Trophoblast cell (in vitro differentiated cells and primary cell): ENCODE measurements at regions not wholly inside any gene's neighbourhood (a gene's known extent, or its start where the extent isn't known, plus 50 kb on each side); places are given as distances from the start of the nearest gene placed in this dataset.

Source experiments
- DNase-seq, 2 donors: peaks; one replicate each; pipeline ENCODE4 v3.0.0-alpha.2; 2016
- H2AFZ ChIP-seq: 2 replicates; pipeline ENCODE4 v1.6.1; 2013; ENCODE audit warnings: low read length, moderate library complexity, mild to moderate bottlenecking; ENCODE audit not compliant: insufficient read depth, poor library complexity
- H2AK5ac ChIP-seq: 2 replicates; pipeline ENCODE4 v1.6.1; 2013; ENCODE audit warnings: mild to moderate bottlenecking, low read length
- H2BK120ac ChIP-seq: 2 replicates; pipeline ENCODE4 v1.6.1; 2013; ENCODE audit warnings: low read length, mild to moderate bottlenecking, moderate library complexity; ENCODE audit not compliant: insufficient read depth, poor library complexity
- H2BK12ac ChIP-seq: 2 replicates; pipeline ENCODE4 v1.6.1; 2013; ENCODE audit warnings: mild to moderate bottlenecking, low read length, moderate library complexity
- H2BK5ac ChIP-seq: 2 replicates; pipeline ENCODE4 v1.6.1; 2013; ENCODE audit warnings: low read length, low read depth, moderate library complexity, mild to moderate bottlenecking; ENCODE audit not compliant: poor library complexity
- H3K14ac ChIP-seq: 2 replicates; pipeline ENCODE4 v1.6.1; 2013; ENCODE audit warnings: mild to moderate bottlenecking, low read length
- H3K18ac ChIP-seq: 2 replicates; pipeline ENCODE4 v1.6.1; 2013; ENCODE audit warnings: mild to moderate bottlenecking, low read length
- H3K23ac ChIP-seq: 2 replicates; pipeline ENCODE4 v1.6.1; 2013; ENCODE audit warnings: low read length
- H3K27ac ChIP-seq: 2 replicates; pipeline ENCODE4 v1.5.1; 2013; ENCODE audit warnings: low read depth, mild to moderate bottlenecking, inconsistent platforms, low read length, moderate library complexity
- H3K27me3 ChIP-seq: 2 replicates; pipeline ENCODE4 v1.6.1; 2013; ENCODE audit warnings: inconsistent platforms, mild to moderate bottlenecking, low read length, moderate library complexity; ENCODE audit not compliant: insufficient read depth
- H3K36me3 ChIP-seq, 2 experiments: 1 replicate in 1 of 2; 2 replicates in 1 of 2; pipeline ENCODE4 v1.6.1; 2013; ENCODE audit warnings: low read length in 2 of 2, mild to moderate bottlenecking in 2 of 2, moderate library complexity in 1 of 2; ENCODE audit not compliant: insufficient read depth in 2 of 2, control insufficient read depth in 1 of 2
- H3K4ac ChIP-seq: 2 replicates; pipeline ENCODE4 v1.6.1; 2013; ENCODE audit warnings: low read depth, mild to moderate bottlenecking, low read length, moderate library complexity
- H3K4me1 ChIP-seq, 2 experiments: 1 replicate in 1 of 2; 2 replicates in 1 of 2; pipeline ENCODE4 v1.6.1; 2013; ENCODE audit warnings: low read length in 2 of 2, mild to moderate bottlenecking in 2 of 2, moderate library complexity in 1 of 2; ENCODE audit not compliant: insufficient read depth in 2 of 2, control insufficient read depth in 1 of 2
- H3K4me2 ChIP-seq: 2 replicates; pipeline ENCODE4 v1.6.1; 2013; ENCODE audit warnings: inconsistent platforms, mild to moderate bottlenecking, low read length, moderate library complexity
- H3K4me3 ChIP-seq: 2 replicates; pipeline ENCODE4 v1.5.1; 2013; ENCODE audit warnings: mild to moderate bottlenecking, low read depth, low read length, inconsistent platforms
- H3K79me1 ChIP-seq: one replicate; pipeline ENCODE4 v1.6.1; 2013; ENCODE audit warnings: low read length
- H3K79me2 ChIP-seq: 2 replicates; pipeline ENCODE4 v1.6.1; 2013; ENCODE audit warnings: low read length, mild to moderate bottlenecking; ENCODE audit not compliant: control insufficient read depth, insufficient read depth, poor library complexity
- H3K9ac ChIP-seq: 2 replicates; pipeline ENCODE4 v1.6.1; 2013; ENCODE audit warnings: mild to moderate bottlenecking, low read length
- H3K9me3 ChIP-seq: 2 replicates; pipeline ENCODE4 v1.6.1; 2013; ENCODE audit warnings: low read depth, mild to moderate bottlenecking, control low read depth, inconsistent platforms, low read length; ENCODE audit not compliant: insufficient read depth
- H4K12ac ChIP-seq: 2 replicates; pipeline ENCODE4 v1.6.1; 2013; ENCODE audit warnings: low read depth, mild to moderate bottlenecking, low read length, moderate library complexity
- H4K8ac ChIP-seq: 2 replicates; pipeline ENCODE4 v1.6.1; 2013; ENCODE audit warnings: low read depth, mild to moderate bottlenecking, low read length, moderate library complexity
- H4K91ac ChIP-seq: one replicate; pipeline ENCODE4 v1.6.1; 2013; ENCODE audit warnings: low read depth, mild to moderate bottlenecking, low read length, moderate library complexity
- WGBS: extraction: QIAGEN DNeasy Blood & Tissue Kit; methylation state at CpG from one replicate; pipeline ENCODE4 v1.1.7; 2013; ENCODE audit warnings: missing lambda C conversion rate; ENCODE audit not compliant: insufficient read length, insufficient coverage; ENCODE audit errors: extremely low coverage; 5-methylcytosine and 5-hydroxymethylcytosine counted together

DNA sequence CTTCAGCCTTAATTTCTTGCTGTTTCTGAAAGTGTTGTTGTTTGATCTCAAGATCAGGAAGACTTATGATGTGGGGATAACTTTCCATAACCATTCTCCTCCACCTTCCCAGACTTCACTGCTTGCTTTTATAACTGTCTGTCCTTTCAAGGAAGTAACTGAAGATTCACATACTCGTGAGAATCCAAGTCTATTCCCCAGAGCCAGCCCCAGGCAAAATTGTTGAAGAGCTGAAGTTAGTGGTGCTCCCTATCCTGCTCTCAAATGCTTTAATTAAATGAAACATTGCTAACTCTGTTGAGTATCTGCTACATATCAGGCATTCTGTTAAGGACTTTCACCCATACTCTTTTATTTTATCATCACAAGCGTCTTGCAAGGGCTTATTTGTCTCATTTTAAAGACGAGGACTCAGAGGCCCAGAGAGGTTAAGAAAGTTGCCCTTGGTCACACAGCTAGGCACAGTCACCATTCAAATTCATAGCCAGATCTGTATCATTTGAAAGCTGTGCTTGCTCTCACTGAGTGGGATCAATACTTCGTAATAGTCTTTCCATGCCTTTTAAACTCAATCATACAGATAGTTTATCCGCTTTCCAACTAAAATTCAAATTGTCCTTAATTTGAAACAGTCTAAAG lies 189.8 kb upstream of the TCF4 start:
- WGBS, result no CpG with 5 or more reads among the region's 5 CpGs
- no peaks in the 10 kb centered on the region for H3K36me3 ChIP-seq
- H2AFZ ChIP-seq, result no peak overlapping the region
- no peak overlapping the region for H3K14ac ChIP-seq
- H3K4me2 ChIP-seq, result no peak overlapping the region
- no peak overlapping the region for H3K4ac ChIP-seq
- no peak overlapping the region for H3K23ac ChIP-seq
- H4K91ac ChIP-seq, result peak overlapping the region; percentile 76
- peak overlapping the region; percentile 77 for H2BK5ac ChIP-seq
- peak overlapping the region; percentile 64 for H3K27ac ChIP-seq
- H3K27me3 ChIP-seq, result no peaks in the 10 kb centered on the region
- peaks cover 28% of the 10 kb centered on the region for H3K79me1 ChIP-seq
- peaks cover 6 to 12% of the 10 kb centered on the region in 2 experiments for H3K4me1 ChIP-seq
- no peak overlapping the region for H3K9ac ChIP-seq
- H2AK5ac ChIP-seq, result no peak overlapping the region
- no peak overlapping the region for H3K18ac ChIP-seq
- H3K9me3 ChIP-seq, result no peaks in the 10 kb centered on the region
- no peak overlapping the region for H4K12ac ChIP-seq
- peaks cover 3% of the 10 kb centered on the region for H3K79me2 ChIP-seq
- no peak overlapping the region for H3K4me3 ChIP-seq
- no peak for DNase-seq
- H2BK120ac ChIP-seq, result no peak overlapping the region
- H4K8ac ChIP-seq, result no peak overlapping the region
- peak overlapping the region; percentile 30 for H2BK12ac ChIP-seq

- H3K9ac ChIP-seq, result no peak overlapping the region
- H3K4ac ChIP-seq, result no peak overlapping the region
- H3K36me3 ChIP-seq, result no peaks in the 10 kb centered on the region
- H3K79me1 ChIP-seq, result peaks cover 25% of the 10 kb centered on the region
- H3K23ac ChIP-seq, result no peak overlapping the region
- no peak overlapping the region for H3K18ac ChIP-seq
- no peak overlapping the region for H2AK5ac ChIP-seq
- no peaks in the 10 kb centered on the region for H3K9me3 ChIP-seq
- no peak overlapping the region for H2BK12ac ChIP-seq
- no peak overlapping the region for H4K8ac ChIP-seq
- H3K14ac ChIP-seq, result no peak overlapping the region
- no peak overlapping the region for H3K4me3 ChIP-seq
- no peak overlapping the region for H2BK5ac ChIP-seq
- no peaks in the 10 kb centered on the region for H3K27me3 ChIP-seq
- no peak overlapping the region for H3K27ac ChIP-seq
- peaks cover 6 to 12% of the 10 kb centered on the region in 2 experiments for H3K4me1 ChIP-seq
- WGBS, result no CpG with 5 or more reads among the region's 2 CpGs
- H3K4me2 ChIP-seq, result no peak overlapping the region
- no peak overlapping the region for H4K91ac ChIP-seq
- no peak overlapping the region for H2AFZ ChIP-seq
- no peak overlapping the region for H4K12ac ChIP-seq
- H3K79me2 ChIP-seq, result peaks cover 3% of the 10 kb centered on the region
- DNase-seq, result no peak
- no peak overlapping the region for H2BK120ac ChIP-seq
Measured at GRCh38 chr18:55775972-55776371, 188.0 kb upstream of the TCF4 start.

DNA sequence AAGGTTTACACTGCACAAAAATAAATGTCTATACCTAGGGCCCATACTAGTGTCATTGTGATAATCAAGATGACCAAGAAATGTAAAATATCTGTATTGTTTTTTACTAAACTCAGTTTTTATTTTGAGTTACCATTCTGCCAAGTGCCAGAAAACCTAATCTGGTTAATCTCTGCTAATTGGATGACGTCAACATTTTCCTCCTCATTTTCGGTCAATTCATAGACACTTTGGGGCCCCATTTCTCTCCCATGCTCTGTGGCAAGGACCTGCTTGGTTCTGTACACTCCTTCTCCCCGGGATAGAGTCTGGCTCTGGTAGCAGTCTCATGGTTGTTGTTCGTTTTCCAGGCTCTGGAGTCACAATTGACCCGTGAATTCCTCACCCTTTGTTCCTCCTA lies 186.5 kb upstream of the TCF4 start:
- no peaks in the 10 kb centered on the region for H3K9me3 ChIP-seq
- no peaks in the 10 kb centered on the region for H3K27me3 ChIP-seq
- no peak overlapping the region for H3K4me2 ChIP-seq
- peak overlapping the region; percentile 63 for H2BK5ac ChIP-seq
- H4K12ac ChIP-seq, result no peak overlapping the region
- no peak overlapping the region for H3K9ac ChIP-seq
- DNase-seq, result no peak
- peak overlapping the region; percentile 51 for H2BK120ac ChIP-seq
- H3K79me2 ChIP-seq, result no peaks in the 10 kb centered on the region
- peaks cover 0 to 4% of the 10 kb centered on the region in 2 experiments for H3K4me1 ChIP-seq
- H2AFZ ChIP-seq, result no peak overlapping the region
- H3K4me3 ChIP-seq, result no peak overlapping the region
- H3K36me3 ChIP-seq, result no peaks in the 10 kb centered on the region
- no peak overlapping the region for H3K4ac ChIP-seq
- H3K18ac ChIP-seq, result peak overlapping the region; percentile 59
- H3K27ac ChIP-seq, result no peak overlapping the region
- H3K79me1 ChIP-seq, result peaks cover 16% of the 10 kb centered on the region
- H2AK5ac ChIP-seq, result peak overlapping the region; percentile 96
- H3K14ac ChIP-seq, result peak overlapping the region; percentile 66
- H3K23ac ChIP-seq, result no peak overlapping the region
- no CpG with 5 or more reads among the region's 5 CpGs for WGBS
- peak overlapping the region; percentile 91 for H2BK12ac ChIP-seq
- H4K91ac ChIP-seq, result peak overlapping the region; percentile 83
- peak overlapping the region; percentile 38 for H4K8ac ChIP-seq

DNA sequence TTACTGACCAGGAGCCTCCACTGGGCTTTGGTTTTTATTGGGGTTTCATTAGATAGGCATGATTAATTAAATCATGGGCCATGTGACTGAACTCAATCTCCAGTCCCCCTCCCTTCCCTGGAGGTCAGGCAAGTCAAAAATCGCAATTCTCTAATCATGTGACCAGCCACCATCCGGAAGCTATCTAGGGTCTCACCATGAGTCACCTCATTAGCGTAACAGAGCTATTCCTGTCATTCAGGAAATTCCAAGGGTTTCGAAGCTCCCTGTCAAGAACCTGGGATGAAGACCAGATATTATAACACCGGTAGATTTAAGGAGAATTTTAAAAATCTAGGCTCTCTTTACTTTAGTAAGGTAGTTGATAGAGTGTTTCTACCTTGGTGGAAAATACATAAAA lies 180.3 kb upstream of the TCF4 start:
- H3K4me1 ChIP-seq, result peaks cover 0 to 10% of the 10 kb centered on the region in 2 experiments
- no peak overlapping the region for H3K18ac ChIP-seq
- H3K36me3 ChIP-seq, result no peaks in the 10 kb centered on the region
- no peaks in the 10 kb centered on the region for H3K79me2 ChIP-seq
- no CpG with 5 or more reads among the region's 5 CpGs for WGBS
- peak overlapping the region; percentile 2 for H3K27ac ChIP-seq
- no peaks in the 10 kb centered on the region for H3K9me3 ChIP-seq
- H4K12ac ChIP-seq, result no peak overlapping the region
- no peak overlapping the region for H3K4ac ChIP-seq
- peak overlapping the region; percentile 29 for H2BK12ac ChIP-seq
- no peak overlapping the region for H3K4me2 ChIP-seq
- no peak overlapping the region for H2AK5ac ChIP-seq
- peak overlapping the region; percentile 44 for H2BK120ac ChIP-seq
- no peaks in the 10 kb centered on the region for H3K27me3 ChIP-seq
- no peak overlapping the region for H2AFZ ChIP-seq
- peaks cover 8% of the 10 kb centered on the region for H3K79me1 ChIP-seq
- H4K8ac ChIP-seq, result no peak overlapping the region
- no peak overlapping the region for H3K23ac ChIP-seq
- DNase-seq, result no peak
- H2BK5ac ChIP-seq, result peak overlapping the region; percentile 95
- H3K14ac ChIP-seq, result no peak overlapping the region
- no peak overlapping the region for H3K9ac ChIP-seq
- peak overlapping the region; percentile 56 for H4K91ac ChIP-seq
- no peak overlapping the region for H3K4me3 ChIP-seq
